Muscle of back (tissue), 3 donors: ENCODE measurements at regions not wholly inside any gene's neighbourhood (a gene's known extent, or its start where the extent isn't known, plus 50 kb on each side); places are given as distances from the start of the nearest gene placed in this dataset.

Experiments
- DNase-seq, 3 donors: peaks; one replicate each; pipeline versions ENCODE4 v3.0.0 to v3.0.0-alpha.2; 2013

DNA sequence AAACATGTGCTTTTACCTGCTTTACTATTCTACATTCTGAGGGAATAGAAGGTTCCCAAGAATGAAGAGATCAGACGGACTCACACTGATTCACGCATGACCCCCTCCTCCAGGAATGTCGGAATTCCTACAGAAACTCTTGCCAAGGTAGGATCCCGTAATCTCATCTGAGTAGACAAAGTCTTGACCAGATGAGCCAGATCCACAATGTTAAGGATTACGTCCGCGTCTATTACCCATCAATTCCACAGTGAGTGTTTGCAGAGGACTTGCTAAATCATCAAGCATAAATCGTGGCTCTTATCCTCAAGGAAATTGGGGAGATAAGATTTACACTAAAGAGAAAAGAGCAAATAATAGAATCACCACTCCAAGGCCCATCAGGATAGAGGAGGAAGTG is 245.9 kb upstream of the FOXQ1 start:
- no peak for DNase-seq

DNA sequence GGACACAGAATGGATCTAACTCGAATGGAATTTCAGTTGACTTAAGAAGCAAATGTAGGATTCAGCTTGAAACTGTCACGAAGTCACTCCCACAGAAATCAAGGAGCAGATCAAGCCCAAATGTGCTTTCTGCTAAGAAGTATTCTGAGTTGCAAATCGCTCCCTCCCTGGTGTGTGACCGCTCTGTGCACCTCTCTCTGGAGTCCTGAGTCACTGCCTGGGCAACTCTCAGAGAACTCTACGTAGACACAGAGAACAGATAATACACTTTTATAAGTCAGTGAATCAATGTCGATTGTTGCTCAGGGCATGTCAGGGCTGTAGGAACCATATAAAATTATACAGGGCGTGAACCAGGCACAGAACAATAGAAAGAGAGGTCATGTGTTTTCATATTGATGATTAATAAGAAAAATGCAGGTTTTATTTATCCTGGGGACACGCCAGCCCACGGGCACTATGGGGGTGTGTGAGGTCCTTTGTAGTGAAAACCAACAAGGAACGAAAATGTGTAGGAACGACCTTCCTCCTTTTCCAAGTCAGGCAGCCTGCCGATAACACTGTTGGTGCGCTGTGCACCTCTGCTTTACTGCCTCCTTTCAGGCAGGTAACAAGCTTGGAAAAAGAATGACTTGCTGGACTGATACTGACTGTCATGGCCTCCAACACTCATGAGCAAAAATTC is 248.1 kb upstream of the FOXQ1 start:
- DNase-seq: no peak

DNA sequence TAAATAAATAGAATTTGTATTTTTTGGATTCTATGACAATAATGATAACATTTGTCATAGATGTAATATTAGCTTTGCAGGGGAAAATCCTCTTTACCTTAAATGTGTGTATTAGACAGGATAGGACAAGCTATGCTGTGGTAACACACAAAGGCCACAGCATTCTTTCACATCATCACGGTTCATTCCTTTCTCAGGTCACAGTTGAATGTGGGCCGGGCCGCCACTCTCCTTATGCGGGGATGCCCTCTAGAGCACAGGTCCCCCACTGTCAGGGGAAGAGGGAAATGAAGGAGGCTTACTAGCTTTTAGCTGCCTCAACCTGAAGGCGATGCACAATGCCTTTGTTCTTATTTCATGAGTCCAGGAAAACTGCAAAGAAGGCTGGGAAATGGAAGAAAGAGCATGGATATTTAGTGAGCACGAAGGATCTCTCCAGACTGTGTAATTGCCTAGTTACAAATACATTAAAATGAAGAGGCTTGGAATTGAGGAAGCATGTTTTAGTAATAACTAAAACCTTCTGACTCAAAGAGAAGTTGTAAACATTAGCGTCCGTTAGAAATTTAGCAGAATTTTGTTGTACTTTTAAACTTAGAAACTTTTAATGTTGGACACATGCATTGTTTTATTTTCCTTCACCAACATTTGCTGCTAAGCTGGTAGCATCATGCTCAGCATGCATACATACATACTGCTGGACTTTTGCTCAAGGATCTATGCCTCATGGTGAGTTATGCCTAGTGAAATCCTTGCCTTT is 248.9 kb upstream of the FOXQ1 start:
- no peak for DNase-seq

DNA sequence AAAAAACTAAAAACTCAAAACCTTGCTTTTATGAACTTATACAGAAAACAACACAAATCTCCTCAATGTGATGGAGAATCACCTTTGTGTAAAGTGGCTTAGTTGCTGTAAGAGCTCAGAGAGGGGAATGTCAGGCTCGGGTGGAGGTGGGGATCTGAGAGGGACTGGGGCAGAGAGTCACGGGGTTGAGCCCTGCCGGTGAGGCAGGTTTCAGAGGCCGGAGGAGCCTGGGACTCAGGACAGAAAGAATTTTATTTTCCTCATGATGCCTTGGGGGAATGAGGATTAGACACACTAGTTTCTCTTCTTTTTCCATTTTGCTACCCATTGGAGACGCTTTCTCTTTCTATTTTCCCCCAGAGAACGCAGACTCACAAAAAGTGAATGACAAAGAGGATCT is 252.3 kb upstream of the FOXQ1 start:
- no peak for DNase-seq

DNA sequence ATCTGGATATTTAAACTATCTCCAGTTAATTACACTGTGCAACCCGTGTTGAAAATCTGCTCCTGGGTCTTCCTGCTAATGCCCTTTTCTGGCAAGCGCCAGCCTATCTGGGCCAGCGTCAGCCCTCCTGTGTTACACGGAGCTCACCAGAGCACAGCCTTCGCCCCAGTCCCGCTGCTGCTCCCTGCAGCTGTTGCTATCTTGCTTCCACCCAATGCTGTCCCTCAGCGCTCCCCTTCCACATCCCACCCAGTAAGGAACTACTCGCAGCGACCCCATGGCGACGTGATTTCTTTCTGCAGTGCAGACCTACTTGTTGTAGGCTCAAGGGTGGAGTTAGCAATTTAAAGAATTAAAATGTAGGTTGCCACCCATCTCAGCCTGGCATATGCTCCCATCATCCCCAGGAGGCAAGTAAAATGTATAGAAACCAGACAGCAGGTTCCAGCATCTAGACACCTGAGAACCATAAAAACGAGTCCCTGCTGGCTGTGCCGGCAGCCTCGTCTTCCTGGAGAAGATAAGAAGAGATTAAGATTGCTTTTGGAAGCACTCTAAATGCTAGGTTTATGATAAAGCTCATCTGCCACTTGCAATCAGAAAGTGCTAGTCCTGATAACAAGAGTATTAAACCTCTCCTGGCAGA is 254.3 kb upstream of the FOXQ1 start:
- DNase-seq: no peak

DNA sequence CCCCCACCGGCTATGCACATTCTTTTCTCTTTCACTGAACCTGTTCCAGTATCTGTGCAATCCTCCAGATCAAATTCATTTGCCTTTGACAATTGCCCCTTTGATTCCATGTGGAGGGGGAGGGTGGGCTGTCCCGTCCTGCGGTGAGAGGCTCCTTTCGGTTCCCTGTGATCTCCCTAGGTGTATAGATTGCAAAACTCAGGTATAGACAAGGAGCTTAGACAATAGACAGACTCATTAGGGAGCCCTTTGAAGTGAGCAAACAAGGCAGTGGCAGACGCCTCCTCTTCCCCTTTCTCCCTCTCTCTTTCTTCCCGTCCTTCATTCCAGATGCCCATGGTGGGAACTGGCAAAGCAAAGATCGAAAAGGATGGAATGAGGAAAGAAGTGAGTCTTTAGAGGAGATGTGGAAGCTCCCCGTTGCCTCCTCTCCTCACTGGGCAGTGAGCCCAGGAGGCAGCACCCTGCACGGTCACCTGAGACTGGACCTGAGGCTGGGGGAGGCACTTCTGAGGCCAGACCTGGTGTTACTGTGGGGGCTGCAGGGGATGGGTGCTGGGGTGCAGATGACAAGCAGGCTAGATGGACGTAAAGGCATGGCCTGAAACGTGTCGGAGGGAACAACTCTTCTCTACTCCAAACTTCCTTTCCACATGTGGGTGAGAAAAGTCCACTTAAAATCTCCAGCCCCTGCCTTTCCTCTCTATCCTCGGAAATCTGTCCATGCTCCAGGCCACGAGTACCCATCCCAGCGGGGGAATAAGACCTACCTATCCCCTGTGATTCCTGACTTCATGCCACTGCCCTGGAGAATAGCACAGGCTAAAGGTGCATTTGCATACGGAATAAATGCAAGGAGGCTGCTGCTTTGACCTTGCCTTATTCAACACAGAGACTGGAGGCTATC is 256.6 kb upstream of the FOXQ1 start:
- DNase-seq: no peak

DNA sequence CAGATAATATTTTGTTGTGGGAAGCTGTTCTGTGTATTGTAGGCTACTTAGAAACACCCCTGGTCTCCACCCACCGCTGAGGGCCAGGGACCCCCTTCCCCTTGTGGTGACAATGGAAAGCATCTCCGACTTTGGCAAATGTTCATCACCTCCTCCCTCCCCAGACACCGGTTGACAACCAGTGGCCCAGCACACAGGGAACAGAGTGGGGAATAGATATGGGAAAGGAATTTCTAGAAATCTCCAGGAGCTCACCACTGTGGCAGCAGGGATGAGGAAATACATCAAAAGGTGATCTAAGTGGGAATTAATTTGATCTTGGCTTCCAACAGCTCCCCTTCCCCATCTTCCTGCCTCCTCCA is 257.3 kb upstream of the FOXQ1 start:
- no peak for DNase-seq

DNA sequence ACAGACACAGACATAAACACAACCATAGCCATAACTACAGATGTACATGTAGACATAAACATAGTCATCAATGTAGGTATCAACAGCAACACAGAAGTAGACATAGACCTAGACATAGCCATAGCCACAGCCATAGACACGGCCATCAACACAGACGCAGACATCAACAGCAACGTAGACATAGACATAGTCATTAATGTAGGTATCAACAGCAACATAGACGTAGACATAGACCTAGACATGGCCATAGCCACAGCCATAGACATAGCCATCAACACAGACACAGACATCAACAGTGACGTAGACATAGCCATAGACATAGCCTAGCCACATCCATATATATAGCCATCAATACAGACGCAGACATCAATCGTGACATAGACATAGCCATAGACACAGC is 258.3 kb upstream of the FOXQ1 start:
- no peak for DNase-seq

DNA sequence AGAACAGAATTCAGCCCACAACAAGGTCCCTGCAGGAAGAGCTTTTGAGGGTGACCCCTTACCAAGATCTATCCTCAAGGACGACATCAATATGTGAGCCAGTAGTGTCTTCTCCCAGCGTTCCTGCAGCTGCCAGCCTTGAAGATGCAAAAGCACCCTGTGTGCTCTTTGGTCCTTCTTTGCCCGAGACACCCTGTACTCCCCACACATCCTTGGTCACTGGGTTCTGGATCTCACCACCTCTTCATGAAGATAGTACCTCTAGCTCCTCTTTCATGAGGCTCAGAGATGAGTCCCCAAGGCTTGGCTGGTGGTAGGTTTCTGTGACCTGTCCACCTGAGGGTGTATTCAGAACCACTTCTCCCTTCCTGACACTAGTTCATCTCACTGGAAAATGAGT is 259.6 kb upstream of the FOXQ1 start:
- no peak for DNase-seq

DNA sequence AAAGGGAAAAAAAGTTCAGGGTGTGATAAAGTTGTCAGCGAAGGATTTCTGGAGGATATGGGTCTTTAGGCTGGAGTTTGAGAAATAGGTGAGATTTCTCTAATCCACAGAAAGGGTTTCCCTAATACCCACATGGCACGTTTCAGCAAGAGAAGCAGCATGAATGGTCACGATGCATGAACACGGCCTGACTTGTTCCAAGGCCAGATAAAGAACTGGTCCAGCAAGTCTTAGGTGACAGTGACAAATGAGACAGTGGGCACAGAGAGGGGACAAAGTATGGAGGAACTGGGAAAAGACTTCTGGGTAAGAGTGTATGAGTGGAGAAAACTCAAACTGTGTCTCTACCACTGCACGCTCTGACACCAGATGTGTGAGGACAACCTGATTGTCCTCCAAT is 262.0 kb upstream of the FOXQ1 start:
- no peak for DNase-seq

DNA sequence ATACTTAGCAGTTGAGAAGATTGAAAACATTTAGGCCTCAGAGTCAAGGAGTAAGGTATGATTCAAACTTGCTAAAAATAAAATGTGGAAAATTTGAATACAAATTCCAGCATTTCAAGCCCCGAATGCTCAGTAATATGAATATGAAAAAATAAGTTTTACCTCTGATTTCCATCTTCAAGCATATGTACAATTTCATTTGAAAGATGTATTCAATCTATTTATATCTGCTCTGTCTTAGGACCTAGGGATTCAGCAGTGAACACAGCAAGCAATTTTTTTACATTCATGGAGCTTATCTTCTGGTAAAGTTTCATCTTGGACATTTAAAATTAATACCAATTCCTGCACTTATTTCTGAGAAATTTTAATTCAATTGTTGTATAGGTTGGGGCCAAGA is 262.7 kb upstream of the FOXQ1 start:
- DNase-seq: no peak

DNA sequence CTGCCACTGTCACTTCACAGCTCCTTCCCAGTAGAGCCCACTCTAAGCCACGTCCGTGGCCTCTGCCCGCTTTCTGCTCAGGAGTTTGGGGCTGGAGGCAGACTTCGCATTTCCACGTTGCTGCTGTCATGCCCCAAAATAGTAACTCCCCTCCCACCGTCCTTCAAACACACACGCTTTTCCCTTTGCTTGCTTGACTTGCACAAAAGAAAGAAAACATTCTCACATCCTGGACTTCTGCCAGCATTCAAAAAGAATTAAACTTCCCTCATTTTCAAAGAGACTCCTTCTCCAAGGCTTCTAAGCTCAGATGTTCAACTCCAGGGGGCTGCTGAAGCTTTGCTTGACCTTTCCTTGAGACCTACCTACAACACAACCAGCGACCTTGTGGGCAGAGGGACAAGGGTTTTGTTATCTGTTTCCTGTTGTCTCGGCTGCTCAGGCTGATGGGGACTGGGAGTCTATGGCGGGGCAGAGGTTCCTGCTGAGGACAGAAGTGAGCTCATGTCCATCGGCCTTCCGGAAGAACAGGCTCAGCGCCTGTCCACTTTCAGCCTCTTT is 263.8 kb upstream of the FOXQ1 start:
- DNase-seq: peak in 1 of 3 donors; percentile 24

DNA sequence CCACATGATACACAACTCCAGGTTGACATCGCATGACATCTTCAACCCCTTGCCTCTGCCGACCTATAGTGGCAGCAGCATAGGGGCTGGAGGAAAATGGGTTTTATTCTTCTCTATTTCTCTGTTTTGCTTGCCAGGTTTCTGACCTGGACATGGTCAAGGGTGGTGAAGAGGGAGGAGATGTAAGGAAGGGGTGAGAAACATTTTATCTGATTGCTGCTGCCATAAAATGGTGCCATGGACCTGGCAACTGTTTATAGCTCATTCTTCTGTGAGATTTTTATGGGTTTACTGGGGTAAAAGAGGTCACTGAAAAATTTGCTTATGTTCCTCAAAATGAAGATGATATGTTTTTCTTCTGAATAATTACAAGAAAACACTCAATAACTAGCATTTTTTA is 266.7 kb upstream of the FOXQ1 start:
- DNase-seq: no peak

DNA sequence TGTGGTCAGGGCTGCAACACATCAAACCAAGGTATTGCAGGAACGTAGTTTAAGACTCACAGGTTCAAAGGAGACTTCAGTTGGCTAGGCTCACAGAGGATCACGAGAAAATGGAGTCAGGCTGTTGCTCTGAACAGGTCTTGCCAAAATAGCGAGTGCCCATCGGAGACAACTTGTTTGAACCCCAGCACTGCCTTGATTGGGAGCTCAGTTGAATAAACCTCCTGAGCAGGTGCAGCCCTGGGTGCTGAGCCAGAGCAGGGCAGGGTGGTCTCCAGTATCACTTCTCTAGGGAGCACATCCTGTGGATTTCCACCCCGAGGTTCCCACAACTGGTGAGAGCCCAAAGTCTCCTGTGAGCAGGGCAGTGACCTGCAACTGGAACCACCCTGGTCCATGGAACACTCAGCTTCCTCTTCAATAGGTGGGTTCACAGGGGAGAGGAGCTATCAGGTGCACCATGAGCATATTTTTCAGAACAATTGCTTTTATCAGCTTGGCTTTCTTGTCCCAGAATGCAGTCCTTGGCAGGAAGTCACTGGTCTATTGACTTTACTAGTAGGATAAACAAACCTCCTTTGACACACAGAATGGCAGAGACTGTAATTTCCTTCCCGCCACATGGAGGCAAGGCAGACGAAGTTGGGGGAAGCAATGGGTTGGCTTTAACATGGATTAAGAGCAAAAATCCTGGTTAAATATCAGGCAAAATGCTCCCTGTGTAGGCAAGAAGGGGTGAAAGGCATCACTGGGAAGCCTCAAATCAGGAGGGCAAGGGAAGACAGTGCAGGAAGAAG is 267.7 kb upstream of the FOXQ1 start:
- DNase-seq: no peak

DNA sequence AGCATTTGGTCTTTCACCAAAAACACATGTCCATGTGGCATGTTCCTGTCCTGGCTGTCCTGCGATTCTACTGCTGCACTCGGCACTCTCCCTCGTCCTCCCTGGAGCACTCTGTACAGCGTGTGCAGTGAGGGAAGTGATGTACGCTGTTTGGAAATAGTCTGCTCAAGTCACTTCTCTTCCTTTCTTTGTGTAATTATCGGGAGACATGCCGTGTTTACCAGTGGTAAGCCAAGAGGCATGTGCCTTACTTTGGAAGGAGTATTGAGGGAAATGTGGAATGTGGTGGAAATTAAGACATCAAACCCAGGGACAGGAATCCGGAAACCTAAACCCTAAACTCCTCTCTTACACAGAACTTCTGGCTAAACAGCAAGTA is 268.5 kb upstream of the FOXQ1 start:
- no peak for DNase-seq

DNA sequence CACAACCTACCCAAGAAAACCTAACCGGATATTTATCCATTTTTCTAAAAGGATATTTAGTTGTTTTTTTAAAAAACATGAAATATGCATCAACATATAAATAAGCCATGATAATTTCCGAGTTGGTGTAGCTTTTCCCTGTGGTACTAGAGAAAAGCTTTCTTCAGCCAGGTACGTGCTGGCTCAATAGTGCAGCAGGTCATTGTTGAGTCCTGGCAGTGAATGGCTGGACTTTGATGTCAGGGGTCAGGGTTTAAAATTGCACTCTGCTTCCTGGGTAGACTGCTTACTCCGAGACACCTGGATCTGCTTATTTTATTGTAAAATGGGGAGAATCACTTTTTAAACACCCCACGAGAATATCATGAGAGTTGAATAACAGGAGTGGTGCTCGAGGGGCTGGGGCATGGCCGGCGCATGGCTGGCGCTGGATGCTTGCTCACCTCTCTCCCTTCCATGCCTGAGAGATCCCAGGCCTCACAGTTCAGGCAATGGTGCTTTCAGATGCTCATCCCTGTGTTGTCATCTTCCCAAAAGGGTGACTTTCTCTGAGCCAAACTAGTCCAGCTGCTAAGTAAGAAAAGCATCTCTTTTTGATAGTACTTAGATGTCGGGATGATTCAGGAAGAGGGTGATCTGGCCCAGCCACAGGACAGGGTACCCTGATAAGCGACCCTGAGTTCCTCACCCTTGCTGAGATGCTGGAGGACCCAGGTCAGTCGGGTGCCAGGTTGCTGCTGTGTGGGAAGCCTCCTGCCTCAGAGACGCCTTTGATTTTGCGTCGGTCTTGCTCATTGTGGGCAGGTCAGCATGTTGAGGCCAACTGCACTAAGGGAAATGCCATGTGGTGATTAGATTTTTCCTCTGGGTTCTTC is 269.1 kb upstream of the FOXQ1 start:
- DNase-seq: no peak

DNA sequence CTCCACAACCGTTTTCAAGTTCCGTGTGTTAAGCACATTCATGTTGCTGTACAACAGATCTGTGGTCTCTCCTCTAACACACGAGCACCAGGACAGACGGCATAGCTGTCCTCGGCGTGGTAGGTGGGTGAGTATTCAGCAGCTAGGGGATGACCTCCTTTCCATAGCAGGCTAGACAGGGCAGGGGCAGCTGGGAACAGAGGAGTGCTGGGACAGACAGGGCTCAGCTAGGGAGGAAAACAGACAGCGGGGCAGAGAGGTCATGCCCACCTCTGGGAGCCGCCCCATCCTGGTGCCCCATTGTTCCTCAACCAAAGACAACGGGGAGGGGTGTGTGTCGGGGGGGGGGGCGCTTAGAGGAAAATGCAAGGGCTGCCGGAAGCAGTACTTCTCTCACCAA is 271.5 kb upstream of the FOXQ1 start:
- DNase-seq: no peak

DNA sequence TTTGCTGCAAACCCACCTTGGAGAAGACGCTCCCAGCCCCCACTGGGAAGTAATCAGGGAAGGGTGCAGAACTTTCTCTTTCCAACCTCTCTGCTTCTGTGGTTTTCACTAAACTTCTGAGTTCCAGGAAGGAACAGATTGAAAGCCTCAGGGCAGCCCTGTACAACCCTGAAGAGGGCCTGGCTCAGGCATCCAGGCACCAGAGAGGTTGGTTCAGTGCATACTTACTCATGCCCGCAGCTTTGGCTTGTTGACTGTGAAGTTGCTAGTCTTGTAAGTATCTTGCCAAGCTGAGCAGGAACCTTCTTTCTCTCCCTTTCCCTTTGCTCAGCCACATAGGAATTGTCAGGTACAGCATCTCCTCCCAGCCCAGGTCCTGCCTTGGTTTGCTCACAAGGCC is 272.2 kb upstream of the FOXQ1 start:
- no peak for DNase-seq

DNA sequence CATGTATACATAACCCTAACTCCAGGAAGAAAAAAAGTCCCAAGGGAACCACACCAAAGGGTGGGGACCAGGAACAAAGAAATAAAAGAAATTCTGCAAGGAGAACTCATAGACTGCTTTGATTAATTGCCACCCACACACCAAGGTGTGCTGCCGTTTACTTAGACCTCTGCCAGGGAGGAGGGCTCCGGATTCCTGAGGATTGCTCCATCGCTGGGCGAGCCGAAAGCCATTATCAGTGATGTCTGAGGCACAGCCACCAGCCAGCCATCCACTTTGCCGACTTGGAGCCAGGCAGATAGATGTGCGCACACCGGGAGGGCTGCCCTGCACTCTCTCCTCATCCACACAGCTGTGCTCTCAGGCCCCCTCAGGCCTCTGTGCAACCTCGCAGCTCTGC is 272.7 kb upstream of the FOXQ1 start:
- DNase-seq: no peak
